ENCODE measurements at regions not wholly inside any gene's neighbourhood (a gene's known extent, or its start where the extent isn't known, plus 50 kb on each side); places are given as distances from the start of the nearest gene placed in this dataset.
"Not testable (repeated sequence)": the region's sequence is repeated elsewhere in the genome, so short reads cannot be mapped to it uniquely, and the experiment has no call there.

DNA sequence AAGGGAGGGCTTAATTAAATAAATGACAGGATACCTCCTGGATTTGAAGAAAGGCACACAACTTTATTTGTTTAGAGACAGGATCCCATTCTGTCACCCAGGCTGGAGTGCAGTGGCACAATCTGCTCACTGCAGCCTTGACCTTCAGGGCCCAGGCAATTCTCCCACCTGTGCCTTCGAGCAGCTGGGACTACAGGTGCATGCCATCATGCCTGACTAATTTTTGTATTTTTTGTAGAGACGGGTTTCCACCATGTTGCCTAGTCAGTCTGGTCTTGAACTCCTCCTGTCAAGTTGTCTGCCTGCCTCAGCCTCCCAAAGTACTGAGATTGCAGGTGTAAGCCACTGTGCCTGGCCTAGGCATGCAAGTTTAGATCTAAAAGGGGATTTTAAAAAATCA, 272.7 kb upstream of the MBL2 start:
- H3K27ac ChIP-seq = no peak overlapping the region
- TF ChIP-seq, protein P1, sequence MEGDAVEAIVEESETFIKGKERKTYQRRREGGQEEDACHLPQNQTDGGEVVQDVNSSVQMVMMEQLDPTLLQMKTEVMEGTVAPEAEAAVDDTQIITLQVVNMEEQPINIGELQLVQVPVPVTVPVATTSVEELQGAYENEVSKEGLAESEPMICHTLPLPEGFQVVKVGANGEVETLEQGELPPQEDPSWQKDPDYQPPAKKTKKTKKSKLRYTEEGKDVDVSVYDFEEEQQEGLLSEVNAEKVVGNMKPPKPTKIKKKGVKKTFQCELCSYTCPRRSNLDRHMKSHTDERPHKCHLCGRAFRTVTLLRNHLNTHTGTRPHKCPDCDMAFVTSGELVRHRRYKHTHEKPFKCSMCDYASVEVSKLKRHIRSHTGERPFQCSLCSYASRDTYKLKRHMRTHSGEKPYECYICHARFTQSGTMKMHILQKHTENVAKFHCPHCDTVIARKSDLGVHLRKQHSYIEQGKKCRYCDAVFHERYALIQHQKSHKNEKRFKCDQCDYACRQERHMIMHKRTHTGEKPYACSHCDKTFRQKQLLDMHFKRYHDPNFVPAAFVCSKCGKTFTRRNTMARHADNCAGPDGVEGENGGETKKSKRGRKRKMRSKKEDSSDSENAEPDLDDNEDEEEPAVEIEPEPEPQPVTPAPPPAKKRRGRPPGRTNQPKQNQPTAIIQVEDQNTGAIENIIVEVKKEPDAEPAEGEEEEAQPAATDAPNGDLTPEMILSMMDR (IDR thresholded peaks at IDR 0.05) = no peak
- no peak for TF ChIP-seq ZFX (IDR thresholded peaks at IDR 0.05; ENCODE audit: borderline replicate concordance)

DNA sequence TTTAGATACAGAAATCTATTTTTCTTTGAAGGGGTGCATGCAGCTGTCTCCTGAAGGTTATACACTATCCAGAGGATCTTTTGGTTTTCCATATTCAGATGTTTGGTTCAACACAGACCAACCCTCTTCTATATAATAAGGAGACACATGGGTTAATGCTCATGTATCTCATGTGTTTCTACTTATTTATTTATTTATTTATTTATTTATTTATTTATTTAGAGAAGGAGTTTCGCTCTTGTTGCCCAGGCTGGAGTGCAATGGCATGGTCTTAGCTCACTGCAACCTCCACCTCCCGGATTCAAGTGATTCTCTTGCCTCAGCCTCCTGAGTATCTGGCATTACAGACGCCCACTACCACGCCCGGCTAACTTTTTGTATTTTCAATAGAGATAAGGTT, 263.2 kb upstream of the MBL2 start:
- H3K27ac ChIP-seq = not testable (repeated sequence)

DNA sequence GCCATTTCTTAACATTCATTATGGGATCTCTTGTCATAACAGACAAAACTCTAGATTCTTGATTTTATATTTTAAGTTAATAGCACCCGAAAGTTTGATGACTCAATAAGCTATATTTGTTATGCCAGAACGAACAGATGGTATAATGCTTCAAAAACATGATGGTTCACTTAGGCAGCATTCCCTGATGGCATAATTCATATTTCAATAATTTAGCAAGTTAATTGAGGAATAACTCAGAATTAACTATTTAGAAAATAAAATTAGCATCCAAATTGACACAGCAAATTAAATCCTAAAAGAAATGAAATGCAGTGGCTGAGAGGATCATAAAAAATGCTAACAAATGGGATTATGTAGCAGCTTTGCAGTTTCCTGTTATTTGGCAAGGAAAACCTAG, 260.8 kb upstream of the MBL2 start:
- TF ChIP-seq, protein P1 (IDR thresholded peaks at IDR 0.05) = no peak
- no peak for TF ChIP-seq ZFX (IDR thresholded peaks at IDR 0.05; ENCODE audit: borderline replicate concordance)
- H3K27ac ChIP-seq = no peak overlapping the region

DNA sequence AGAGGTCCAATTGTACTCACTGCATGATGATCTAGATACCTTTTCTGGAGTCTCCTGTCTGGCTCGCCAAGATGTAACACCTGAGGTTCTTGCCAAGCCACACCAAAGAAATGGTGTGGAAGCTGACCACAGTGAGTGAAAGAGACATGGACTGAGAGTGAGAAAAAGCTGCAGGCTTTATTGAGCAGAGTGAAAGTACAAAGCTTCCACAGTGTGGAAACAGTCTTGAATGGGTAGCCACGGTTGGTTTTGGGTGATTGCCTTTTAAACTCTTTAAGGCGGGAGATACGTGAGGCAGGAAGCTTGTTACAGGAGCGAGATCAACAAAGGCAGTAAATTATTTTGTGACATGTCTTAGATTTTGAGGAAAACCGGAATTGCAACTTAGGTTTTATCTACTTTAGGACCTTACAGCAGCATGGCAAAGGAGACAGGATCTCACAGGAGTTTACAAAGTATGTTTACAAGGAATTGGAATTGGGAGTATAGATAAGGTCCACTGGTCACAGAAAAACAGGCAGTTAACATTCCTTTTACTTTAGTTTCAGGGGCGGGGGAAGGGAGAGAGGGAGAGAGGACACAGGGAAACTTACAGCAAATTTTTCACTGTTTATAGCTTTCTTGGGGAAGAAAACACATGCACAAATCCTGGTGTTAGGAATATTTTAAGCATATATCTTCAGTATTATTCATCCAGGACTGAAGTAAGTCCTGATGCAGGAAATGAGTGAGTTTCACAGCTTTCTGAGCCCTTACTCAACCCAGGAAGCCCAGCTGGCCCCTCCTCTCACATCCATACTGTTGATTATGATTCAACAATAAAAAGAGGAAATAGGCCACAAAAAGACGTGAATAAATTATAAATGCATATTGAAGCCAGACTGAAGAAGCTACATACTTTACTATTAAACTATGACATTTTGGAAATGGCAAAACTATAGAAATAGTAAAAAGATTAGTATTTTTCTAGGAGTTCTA, 257.6 kb upstream of the MBL2 start:
- not testable (repeated sequence) for H3K27ac ChIP-seq

DNA sequence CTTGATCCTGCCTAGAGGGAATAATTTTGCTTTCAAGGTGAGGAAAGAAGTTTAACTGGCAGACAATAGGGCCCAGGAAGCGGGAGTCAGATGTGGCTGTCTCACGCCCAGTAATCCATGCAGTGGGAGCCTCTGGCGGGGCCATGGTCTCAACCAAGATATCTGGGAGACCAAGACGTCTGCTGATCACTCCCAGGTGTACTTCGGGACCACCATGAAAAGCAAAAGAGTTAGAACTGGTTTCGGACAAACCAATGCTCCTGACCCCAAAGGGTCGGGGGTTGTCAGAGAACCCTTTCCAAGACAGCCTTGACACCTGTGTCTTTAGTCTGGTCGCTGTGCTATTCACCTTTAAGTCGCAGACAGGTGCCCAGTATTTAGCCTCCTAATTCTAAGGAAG, 256.9 kb upstream of the MBL2 start:
- H3K27ac ChIP-seq = no peak overlapping the region
- TF ChIP-seq, protein P1 (IDR thresholded peaks at IDR 0.05) = no peak
- no peak for TF ChIP-seq ZFX (IDR thresholded peaks at IDR 0.05; ENCODE audit: borderline replicate concordance)

DNA sequence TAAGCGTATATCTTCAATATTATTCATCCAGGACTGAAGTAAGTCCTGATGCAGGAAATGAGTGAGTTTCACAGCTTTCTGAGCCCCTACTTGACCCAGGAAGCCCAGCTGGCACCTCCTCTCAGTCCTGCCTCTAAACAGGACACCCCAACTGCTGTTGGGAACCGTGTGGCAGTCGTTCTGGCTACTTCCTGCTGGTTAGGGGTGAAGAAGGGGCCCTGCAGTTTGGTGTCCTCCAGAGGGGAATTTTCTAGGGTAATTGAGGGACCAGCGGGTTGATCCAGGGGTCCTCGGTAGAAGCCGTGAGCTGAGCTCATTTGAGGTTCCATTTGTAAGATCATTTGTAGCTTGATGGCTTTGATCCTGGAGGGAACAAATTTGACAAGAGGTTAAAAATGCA, 253.2 kb upstream of the MBL2 start:
- H3K27ac ChIP-seq = not testable (repeated sequence)

DNA sequence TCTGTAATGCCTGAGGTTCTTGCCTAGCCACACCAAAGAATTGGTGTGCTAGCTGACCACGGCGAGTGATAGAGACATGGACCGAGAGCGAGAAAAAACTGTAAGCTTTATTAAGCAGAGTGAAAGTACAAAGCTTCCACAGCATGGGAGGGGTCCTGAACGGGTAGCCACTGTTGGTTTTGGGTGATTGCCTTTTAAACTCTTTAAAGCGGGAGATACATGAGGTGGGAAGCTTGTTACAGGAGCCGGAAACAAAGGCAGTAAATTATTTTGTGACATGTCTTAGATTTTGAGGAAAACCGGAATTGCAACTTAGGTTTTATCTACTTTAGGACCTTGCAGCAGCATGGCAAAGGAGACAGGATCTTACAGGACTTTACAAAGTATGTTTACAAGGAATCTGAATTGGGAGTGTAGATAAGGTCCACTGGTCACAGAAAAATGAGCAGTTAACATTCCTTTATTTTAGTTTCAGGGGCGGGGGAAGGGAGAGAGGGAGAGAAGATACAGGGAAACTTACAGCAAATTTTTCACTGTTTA, 252.7 kb upstream of the MBL2 start:
- no peak for TF ChIP-seq ZFX (IDR thresholded peaks at IDR 0.05; ENCODE audit: borderline replicate concordance)
- TF ChIP-seq, protein P1 (IDR thresholded peaks at IDR 0.05) = no peak
- no peak overlapping the region for H3K27ac ChIP-seq

DNA sequence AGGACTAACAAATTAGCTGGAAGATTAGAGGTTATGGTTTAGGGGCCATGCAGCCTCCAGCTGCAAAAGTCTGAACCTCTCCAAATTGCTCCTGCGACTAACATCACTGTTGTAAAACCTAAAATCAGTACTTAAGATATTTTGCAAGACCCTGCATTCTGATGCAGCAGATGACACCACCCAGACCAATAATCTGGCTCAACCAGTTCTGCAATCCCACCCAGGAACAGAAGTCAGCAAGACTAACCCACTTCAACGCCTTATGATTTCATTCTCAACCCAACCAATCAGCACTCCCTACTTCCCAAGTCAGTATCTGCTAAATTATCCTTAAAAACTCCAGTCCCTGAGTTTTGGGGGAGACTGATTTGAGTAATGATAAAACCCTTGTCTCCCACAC, 250.8 kb upstream of the MBL2 start:
- no peak overlapping the region for H3K27ac ChIP-seq
- TF ChIP-seq, protein P1 (IDR thresholded peaks at IDR 0.05) = no peak
- TF ChIP-seq ZFX (IDR thresholded peaks at IDR 0.05; ENCODE audit: borderline replicate concordance) = no peak

DNA sequence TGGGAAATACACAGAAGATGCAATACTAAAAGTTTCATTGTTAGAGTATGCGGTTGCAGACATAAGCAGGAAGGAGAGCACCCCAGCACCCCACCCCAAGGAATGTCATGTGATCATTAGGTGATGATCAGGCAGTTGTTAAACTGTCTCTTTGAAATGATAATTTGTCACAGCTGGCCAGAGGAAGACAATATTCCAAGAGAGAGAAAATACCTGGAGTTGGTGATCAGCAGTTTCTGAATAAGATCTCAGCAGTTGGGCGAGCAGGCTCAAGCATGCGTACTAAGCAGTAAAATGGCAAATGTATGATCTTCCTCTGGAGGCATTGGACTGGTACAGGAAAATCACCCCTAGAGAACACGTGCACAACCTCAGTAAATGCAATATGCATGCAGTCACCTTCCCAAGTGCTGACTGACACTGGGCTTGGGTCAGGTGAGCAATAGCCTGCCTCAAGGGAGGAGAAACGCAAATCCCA, 250.1 kb upstream of the MBL2 start:
- H3K27ac ChIP-seq = no peak overlapping the region
- TF ChIP-seq, protein P1 (IDR thresholded peaks at IDR 0.05) = no peak
- TF ChIP-seq ZFX (IDR thresholded peaks at IDR 0.05; ENCODE audit: borderline replicate concordance) = no peak

All from 22Rv1 (cell line).